Stomach (tissue), 8 donors: ENCODE measurements at regions not wholly inside any gene's neighbourhood (a gene's known extent, or its start where the extent isn't known, plus 50 kb on each side); places are given as distances from the start of the nearest gene placed in this dataset.

ENCODE experiments used
- DNase-seq, 2 donors: peaks; one replicate each; pipeline versions ENCODE4 v3.0.0 to v3.0.0-alpha.2; 2013 to 2019
- H3K27ac ChIP-seq, 5 donors: fragments of 200-600 bp in 4 of 5; sonication (generic) in 4 of 5; one replicate each; pipeline ENCODE4 v1.5.1; 2013 to 2019; ENCODE audit warnings: mild to moderate bottlenecking in 1 of 5, moderate library complexity in 1 of 5
- H3K27me3 ChIP-seq, 3 donors: fragments of 200-600 bp; sonication (generic); one replicate each; pipeline ENCODE4 v1.5.1; 2017 to 2019; ENCODE audit warnings: mixed run types in 1 of 3
- H3K36me3 ChIP-seq, 4 donors: fragments of 200-600 bp; sonication (generic); 1 replicate in 3 of 4; 2 replicates in 1 of 4; pipeline ENCODE4 v1.5.1; 2016 to 2019
- H3K4me1 ChIP-seq, 4 donors: fragments of 200-600 bp; sonication (generic); one replicate each; pipeline ENCODE4 v1.5.1; 2016 to 2019
- H3K4me3 ChIP-seq, 4 donors: fragments of 200-600 bp; sonication (generic) in 3 of 4; one replicate each; pipeline ENCODE4 v1.5.1; 2016 to 2019; ENCODE audit warnings: mild to moderate bottlenecking in 1 of 4
- H3K9me3 ChIP-seq, 4 donors: fragments of 200-600 bp; sonication (generic); one replicate each; pipeline ENCODE4 v1.5.1; 2016 to 2019
- EP300 ChIP-seq: sonication (generic); formaldehyde crosslinking; IDR thresholded peaks from one replicate; pipeline ENCODE4 v1.6.1; 2017; ENCODE audit warnings: antibody characterized with exemption
- POLR2A ChIP-seq, 4 donors: fragments of 450-650 bp; IDR thresholded peaks; one replicate each; pipeline ENCODE4 v1.6.1; 2016; ENCODE audit warnings: antibody characterized with exemption in 4 of 4, control low read depth in 2 of 4, mild to moderate bottlenecking in 1 of 4, moderate library complexity in 1 of 4
- POLR2AphosphoS5 ChIP-seq, 3 donors: sonication (generic); formaldehyde crosslinking; IDR thresholded peaks; one replicate each; pipeline ENCODE4 v1.6.1; 2016; ENCODE audit warnings: antibody characterized with exemption in 3 of 3
- WGBS, 5 donors: extraction: QIAGEN DNeasy Blood & Tissue Kit in 3 of 5; methylation state at CpG; one replicate each; pipeline versions ENCODE4 v1.1.5 to v1.1.7; 2013 to 2018; 5-methylcytosine and 5-hydroxymethylcytosine counted together
- intact Hi-C: fragments of 100-400 bp; cut with DNase I; formaldehyde crosslinking; loops from one replicate; pipeline ENCODE4 v1.15.1; 2023; ENCODE audit warnings: low total_unique reads
- TF ChIP-seq, protein P1 (sequence below), 7 experiments: fragments of 450-650 bp in 4 of 7; fragments of 200-600 bp in 3 of 7; sonication (generic) in 3 of 7; IDR thresholded peaks; one replicate each; pipeline ENCODE4 v1.5.1; 2016 to 2019; ENCODE audit warnings: antibody characterized with exemption in 7 of 7, control low read depth in 2 of 7, mild to moderate bottlenecking in 1 of 7
- donor health status: healthy with polysubstance abuse.
- donor health status: Bipolar disorder and iron deficiency.
- donor health status: healthy.

DNA sequence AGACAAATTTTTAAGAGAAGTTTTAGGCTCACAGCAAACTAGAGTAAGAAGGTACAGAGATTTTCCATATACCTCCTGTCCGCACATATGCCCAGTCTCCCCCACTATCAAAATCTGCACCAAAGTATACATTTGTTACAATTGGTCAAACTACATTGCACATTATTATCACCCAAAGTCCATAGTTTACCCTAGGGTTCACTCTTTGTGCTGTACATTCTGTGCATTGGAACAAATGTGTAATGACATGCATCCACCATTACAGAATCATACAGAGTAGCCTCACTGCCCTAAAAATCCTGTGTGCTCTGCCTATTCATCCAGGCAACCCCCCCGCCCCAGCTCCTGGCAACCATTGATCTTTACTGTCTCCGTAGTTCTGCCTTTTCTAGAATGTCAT, 61.7 kb upstream of the SPRED2 start:
- H3K4me3 ChIP-seq: no peak overlapping the region
- WGBS, 5 donors: 82 to 96% (median 94%) methylated on average over 3 of the region's 3 CpGs
- DNase-seq: no peak
- H3K36me3 ChIP-seq: no peaks in the 10 kb centered on the region
- no peaks in the 10 kb centered on the region for H3K4me1 ChIP-seq
- TF ChIP-seq POLR2A (IDR thresholded peaks at IDR 0.05): no peak
- TF ChIP-seq, protein P1, sequence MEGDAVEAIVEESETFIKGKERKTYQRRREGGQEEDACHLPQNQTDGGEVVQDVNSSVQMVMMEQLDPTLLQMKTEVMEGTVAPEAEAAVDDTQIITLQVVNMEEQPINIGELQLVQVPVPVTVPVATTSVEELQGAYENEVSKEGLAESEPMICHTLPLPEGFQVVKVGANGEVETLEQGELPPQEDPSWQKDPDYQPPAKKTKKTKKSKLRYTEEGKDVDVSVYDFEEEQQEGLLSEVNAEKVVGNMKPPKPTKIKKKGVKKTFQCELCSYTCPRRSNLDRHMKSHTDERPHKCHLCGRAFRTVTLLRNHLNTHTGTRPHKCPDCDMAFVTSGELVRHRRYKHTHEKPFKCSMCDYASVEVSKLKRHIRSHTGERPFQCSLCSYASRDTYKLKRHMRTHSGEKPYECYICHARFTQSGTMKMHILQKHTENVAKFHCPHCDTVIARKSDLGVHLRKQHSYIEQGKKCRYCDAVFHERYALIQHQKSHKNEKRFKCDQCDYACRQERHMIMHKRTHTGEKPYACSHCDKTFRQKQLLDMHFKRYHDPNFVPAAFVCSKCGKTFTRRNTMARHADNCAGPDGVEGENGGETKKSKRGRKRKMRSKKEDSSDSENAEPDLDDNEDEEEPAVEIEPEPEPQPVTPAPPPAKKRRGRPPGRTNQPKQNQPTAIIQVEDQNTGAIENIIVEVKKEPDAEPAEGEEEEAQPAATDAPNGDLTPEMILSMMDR (IDR thresholded peaks at IDR 0.05): no peak
- TF ChIP-seq POLR2AphosphoS5 (IDR thresholded peaks at IDR 0.05): no peak
- TF ChIP-seq EP300: no peak
- no peak overlapping the region for H3K27ac ChIP-seq
- no peaks in the 10 kb centered on the region for H3K27me3 ChIP-seq
- intact Hi-C loops: no loop called here
- peaks cover 0 to 3% (median under 1%) of the 10 kb centered on the region in 4 donors for H3K9me3 ChIP-seq

DNA sequence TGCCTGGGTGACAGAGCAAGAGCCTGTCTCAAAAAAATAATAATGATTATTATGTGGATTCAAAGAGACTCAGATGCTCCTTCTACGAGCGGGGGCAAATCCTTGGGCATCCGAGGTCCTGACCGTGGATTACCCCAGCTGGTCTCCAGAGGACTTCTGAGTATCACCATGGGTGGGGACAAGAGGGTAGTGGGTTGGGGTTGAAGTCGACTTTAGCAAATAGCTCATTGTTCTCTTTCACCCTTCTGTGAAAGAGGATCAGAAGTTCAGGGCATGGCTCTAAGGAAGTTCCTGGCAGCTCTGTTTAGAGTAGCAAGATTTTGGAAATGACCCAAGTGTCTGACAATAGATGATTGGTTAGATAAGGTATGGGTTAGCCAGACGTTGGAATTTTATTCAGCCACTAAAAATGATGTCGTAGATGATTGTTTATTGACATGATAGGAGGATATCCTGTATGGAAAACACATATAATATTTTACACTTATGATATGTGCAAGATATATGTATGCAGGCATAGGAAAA, 59.0 kb upstream of the SPRED2 start:
- no peak overlapping the region for H3K4me3 ChIP-seq
- H3K36me3 ChIP-seq: no peaks in the 10 kb centered on the region
- intact Hi-C loops: no loop called here
- TF ChIP-seq, protein P1 (IDR thresholded peaks at IDR 0.05): no peak
- TF ChIP-seq POLR2A (IDR thresholded peaks at IDR 0.05) (no peak), EP300 (no peak), POLR2AphosphoS5 (IDR thresholded peaks at IDR 0.05) (no peak)
- 52 to 74% (median 64%) methylated on average over 7 of the region's 7 CpGs for WGBS, 5 donors
- H3K9me3 ChIP-seq: peaks cover 0 to 16% (median 8%) of the 10 kb centered on the region in 4 donors
- no peaks in the 10 kb centered on the region for H3K27me3 ChIP-seq
- DNase-seq: no peak
- no peak overlapping the region for H3K27ac ChIP-seq
- no peaks in the 10 kb centered on the region for H3K4me1 ChIP-seq

GRCh38 chr2:65490222-65490621, 57.8 kb upstream of the SPRED2 start:
- Histone ChIP-seq H3K27ac (no peak overlapping the region), H3K4me1 (no peaks in the 10 kb centered on the region), H3K4me3 (no peak overlapping the region), H3K36me3 (no peaks in the 10 kb centered on the region), H3K9me3 (peaks cover 0 to 16% (median 8%) of the 10 kb centered on the region in 4 donors), H3K27me3 (no peaks in the 10 kb centered on the region)
- no peak for DNase-seq
- intact Hi-C loops: no loop called here
- 85 to 95% (median 90%) methylated on average over 3 of the region's 3 CpGs for WGBS, 5 donors
- TF ChIP-seq, protein P1 (IDR thresholded peaks at IDR 0.05): no peak
- TF ChIP-seq EP300 (no peak), POLR2AphosphoS5 (IDR thresholded peaks at IDR 0.05) (no peak), POLR2A (IDR thresholded peaks at IDR 0.05) (no peak)

DNA sequence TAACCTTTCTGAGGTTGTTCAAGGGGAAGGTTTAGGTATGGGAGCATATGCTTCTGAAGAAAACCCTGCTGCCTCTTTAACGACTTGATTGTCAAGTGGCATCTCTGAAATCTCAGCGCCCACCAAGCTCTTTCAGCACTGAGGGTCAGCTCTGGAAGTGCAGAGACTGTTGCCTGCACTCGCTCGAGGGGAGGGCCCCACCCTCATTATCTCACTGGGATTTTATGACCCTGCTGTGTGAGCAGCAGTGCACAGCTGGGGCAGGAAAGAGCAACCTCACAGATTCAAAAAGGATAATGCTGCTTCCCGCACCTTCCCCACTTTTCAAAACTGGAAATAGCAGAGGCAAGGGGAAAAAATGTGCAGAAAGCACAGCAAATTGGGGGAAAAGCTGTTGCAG, 56.9 kb upstream of the SPRED2 start:
- WGBS, 5 donors: 42 to 50% (median 45%) methylated on average over 5 of the region's 5 CpGs
- Histone ChIP-seq H3K27me3 (no peaks in the 10 kb centered on the region), H3K36me3 (no peaks in the 10 kb centered on the region), H3K27ac (no peak overlapping the region), H3K4me3 (no peak overlapping the region), H3K4me1 (no peaks in the 10 kb centered on the region), H3K9me3 (peaks cover 0 to 16% (median 8%) of the 10 kb centered on the region in 4 donors)
- intact Hi-C loops: no loop called here
- no peak for DNase-seq
- TF ChIP-seq, protein P1 (IDR thresholded peaks at IDR 0.05): no peak
- TF ChIP-seq POLR2A (IDR thresholded peaks at IDR 0.05): no peak
